GM13976 (cell line): ENCODE measurements at regions not wholly inside any gene's neighbourhood (a gene's known extent, or its start where the extent isn't known, plus 50 kb on each side); places are given as distances from the start of the nearest gene placed in this dataset.

Source experiments
- DNase-seq: peaks from one replicate; pipeline ENCODE4 v3.0.0; 2012; ENCODE audit warnings: low spot score
- CTCF ChIP-seq: IDR thresholded peaks from 2 replicates; pipeline ENCODE4 v1.5.1; 2012; ENCODE audit warnings: borderline replicate concordance, mild to moderate bottlenecking; ENCODE audit not compliant: insufficient read depth; ENCODE audit errors: extremely low read depth, missing control alignments, control extremely low read depth
- in situ Hi-C: fragments of 300-500 bp; cut with MboI; formaldehyde crosslinking; loops from one replicate; pipeline ENCODE4 v1.12.0; 2022; ENCODE audit warnings: low sequenced_read_pairs, mixed read lengths, inconsistent platforms; ENCODE audit not compliant: unreplicated experiment

DNA sequence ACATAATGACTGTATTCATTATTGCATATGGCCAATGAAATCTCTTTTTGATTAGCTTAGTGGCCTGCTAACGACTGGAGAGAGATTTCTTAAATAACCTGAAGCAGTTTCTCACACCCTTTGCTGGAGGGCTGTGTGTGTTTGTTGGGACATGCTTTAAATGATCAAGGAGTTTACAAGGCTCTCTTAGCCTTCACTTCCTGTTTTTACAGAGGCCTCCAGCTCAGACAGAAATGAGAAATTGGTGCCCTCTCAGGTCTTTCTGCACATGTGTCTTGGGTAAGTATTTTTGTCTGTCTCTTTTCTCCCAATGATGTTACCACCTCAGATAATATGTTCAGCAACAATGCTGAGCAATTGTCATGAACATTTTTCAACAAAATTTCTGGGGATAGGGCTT is 884.4 kb upstream of the CNTN5 start:
- DNase-seq, result no peak
- in situ Hi-C loops, result no loop called here

GRCh38 chr11:98137437-98137836 is 883.3 kb upstream of the CNTN5 start:
- no peak for DNase-seq
- no peak for TF ChIP-seq CTCF
- in situ Hi-C loops, result no loop called here

More for the DNA sequence above, 884.4 kb upstream of the CNTN5 start:
- no peak for TF ChIP-seq CTCF

GRCh38 chr11:98143661-98144060 is 877.1 kb upstream of the CNTN5 start:
- no peak for TF ChIP-seq CTCF
- no peak for DNase-seq
- in situ Hi-C loops, result no loop called here

- in situ Hi-C loops, result no loop called here
- no peak for TF ChIP-seq CTCF
- DNase-seq, result no peak
These were observed 867.0 kb upstream of the CNTN5 start for GRCh38 chr11:98153752-98154151.

DNA sequence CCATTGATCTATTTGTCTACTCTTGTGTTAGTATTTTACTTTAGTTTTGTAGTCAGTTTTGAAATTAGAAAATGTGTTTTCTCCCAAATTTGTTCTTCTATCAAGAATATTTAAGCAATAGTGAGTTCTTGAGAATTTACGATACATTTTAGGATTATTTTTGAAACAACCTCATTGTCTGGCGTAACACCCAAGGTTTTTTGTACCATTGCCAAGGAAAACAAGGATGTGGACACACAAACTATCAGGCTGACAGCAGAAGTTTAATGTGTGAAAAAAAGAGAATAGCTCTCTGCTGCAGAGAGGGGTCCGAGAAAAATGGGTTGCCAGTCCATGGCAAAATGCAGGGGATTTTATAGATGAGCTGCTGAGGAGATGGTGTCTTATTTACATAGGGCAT is 865.1 kb upstream of the CNTN5 start:
- in situ Hi-C loops, result no loop called here
- DNase-seq, result no peak
- TF ChIP-seq CTCF, result no peak

DNA sequence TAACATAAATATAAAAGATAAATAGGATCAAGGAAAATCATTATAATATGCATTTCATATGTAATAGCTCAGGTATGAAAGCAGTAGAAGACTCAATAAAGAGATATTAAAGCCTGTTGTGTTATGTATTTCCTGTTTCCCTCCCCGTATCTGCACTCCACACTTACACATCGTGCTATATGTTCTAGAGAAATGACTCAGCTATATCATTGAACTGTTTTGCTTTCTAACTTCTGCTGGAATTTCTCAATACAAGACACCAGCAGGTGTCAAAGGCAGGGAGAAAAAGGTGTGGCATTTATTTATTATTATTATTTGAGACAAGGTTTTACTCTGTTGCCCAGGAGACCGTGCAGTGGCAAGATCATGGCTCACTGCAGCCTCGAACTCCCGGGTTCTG is 842.8 kb upstream of the CNTN5 start:
- no peak for DNase-seq
- in situ Hi-C loops, result no loop called here
- TF ChIP-seq CTCF, result no peak

DNA sequence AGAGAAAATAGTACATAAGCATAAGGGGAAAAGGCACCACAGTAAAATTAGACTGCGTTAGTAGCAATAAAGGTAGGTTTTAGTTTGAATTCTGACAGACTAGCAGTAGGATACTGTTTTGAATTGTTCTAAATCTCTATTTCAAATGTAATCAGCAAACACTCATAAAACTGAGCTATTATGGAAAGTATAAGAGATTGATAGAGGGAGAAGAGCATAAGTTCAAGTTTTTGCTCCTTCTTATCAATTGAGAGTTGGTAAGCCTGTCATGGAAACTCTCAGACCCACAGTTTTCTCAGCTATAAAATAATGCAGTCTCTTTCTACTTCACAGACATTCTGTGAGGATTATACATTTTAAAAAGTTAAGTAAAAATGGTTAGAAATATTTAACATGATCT is 840.2 kb upstream of the CNTN5 start:
- no peak for DNase-seq
- TF ChIP-seq CTCF, result no peak
- in situ Hi-C loops, result no loop called here
